ENCODE measurements at regions not wholly inside any gene's neighbourhood (a gene's known extent, or its start where the extent isn't known, plus 50 kb on each side); places are given as distances from the start of the nearest gene placed in this dataset.

GRCh38 chr1:82695443-82695842 is 894.7 kb downstream of the ADGRL2 start:
- H3K27me3 ChIP-seq: no peaks in the 10 kb centered on the region
- no peak for DNase-seq (ENCODE audit: extremely low spot score)
- intact Hi-C loops (cut with DNase I): no loop called here
- H3K9me3 ChIP-seq: no peaks in the 10 kb centered on the region
- WGBS: 33% methylated on average over 2 of the region's 2 CpGs
- no peak overlapping the region for H3K4me3 ChIP-seq
- no peaks in the 10 kb centered on the region for H3K36me3 ChIP-seq
- TF ChIP-seq EP300 (IDR thresholded peaks at IDR 0.05) (no peak), CTCF (IDR thresholded peaks at IDR 0.05) (no peak), POLR2A (IDR thresholded peaks at IDR 0.05; ENCODE audit: low read depth) (no peak), POLR2AphosphoS5 (IDR thresholded peaks at IDR 0.05) (no peak)
- no peak overlapping the region for H3K27ac ChIP-seq (replicated peaks in 1 of 4)
- no peaks in the 10 kb centered on the region for H3K4me1 ChIP-seq

GRCh38 chr1:82690411-82690810 is 889.7 kb downstream of the ADGRL2 start:
- TF ChIP-seq EP300 (IDR thresholded peaks at IDR 0.05): no peak
- no peak for TF ChIP-seq POLR2AphosphoS5 (IDR thresholded peaks at IDR 0.05)
- TF ChIP-seq CTCF (IDR thresholded peaks at IDR 0.05): no peak
- TF ChIP-seq POLR2A (IDR thresholded peaks at IDR 0.05; ENCODE audit: low read depth): no peak
- WGBS: 65% methylated on average over 1 of the region's 1 CpG
- DNase-seq (ENCODE audit: extremely low spot score): no peak
- H3K27ac ChIP-seq (replicated peaks in 1 of 4): no peak overlapping the region
- H3K27me3 ChIP-seq: no peaks in the 10 kb centered on the region
- H3K36me3 ChIP-seq: no peaks in the 10 kb centered on the region
- no peak overlapping the region for H3K4me3 ChIP-seq
- peaks cover 0 to 24% (median 5%) of the 10 kb centered on the region in 4 donors for H3K9me3 ChIP-seq
- intact Hi-C loops (cut with DNase I): no loop called here
- no peaks in the 10 kb centered on the region for H3K4me1 ChIP-seq

GRCh38 chr1:82689217-82689616 is 888.5 kb downstream of the ADGRL2 start:
- no peak overlapping the region for H3K27ac ChIP-seq (replicated peaks in 1 of 4)
- peaks cover 0 to 24% (median 5%) of the 10 kb centered on the region in 4 donors for H3K9me3 ChIP-seq
- H3K36me3 ChIP-seq: no peaks in the 10 kb centered on the region
- no peak for DNase-seq (ENCODE audit: extremely low spot score)
- WGBS: 58% methylated on average over 4 of the region's 4 CpGs
- no peaks in the 10 kb centered on the region for H3K27me3 ChIP-seq
- intact Hi-C loops (cut with DNase I): no loop called here
- no peaks in the 10 kb centered on the region for H3K4me1 ChIP-seq
- H3K4me3 ChIP-seq: no peak overlapping the region
- no peak for TF ChIP-seq POLR2AphosphoS5 (IDR thresholded peaks at IDR 0.05)
- TF ChIP-seq CTCF (IDR thresholded peaks at IDR 0.05): no peak
- no peak for TF ChIP-seq EP300 (IDR thresholded peaks at IDR 0.05)
- TF ChIP-seq POLR2A (IDR thresholded peaks at IDR 0.05; ENCODE audit: low read depth): no peak

- intact Hi-C loops (cut with DNase I): no loop called here
- no peak for DNase-seq (ENCODE audit: extremely low spot score)
- H3K9me3 ChIP-seq: peaks cover 0 to 24% (median 5%) of the 10 kb centered on the region in 4 donors
Measured at GRCh38 chr1:82686774-82687173, 886.0 kb downstream of the ADGRL2 start.

More at GRCh38 chr1:82686774-82687173, 886.0 kb downstream of the ADGRL2 start:
- H3K4me1 ChIP-seq: no peaks in the 10 kb centered on the region
- H3K36me3 ChIP-seq: no peaks in the 10 kb centered on the region
- TF ChIP-seq POLR2A (IDR thresholded peaks at IDR 0.05; ENCODE audit: low read depth) (no peak), EP300 (IDR thresholded peaks at IDR 0.05) (no peak), CTCF (IDR thresholded peaks at IDR 0.05) (no peak), POLR2AphosphoS5 (IDR thresholded peaks at IDR 0.05) (no peak)
- H3K4me3 ChIP-seq: no peak overlapping the region
- no peaks in the 10 kb centered on the region for H3K27me3 ChIP-seq
- no peak overlapping the region for H3K27ac ChIP-seq (replicated peaks in 1 of 4)
